ENCODE measurements at regions not wholly inside any gene's neighbourhood (a gene's known extent, or its start where the extent isn't known, plus 50 kb on each side); places are given as distances from the start of the nearest gene placed in this dataset.

DNA sequence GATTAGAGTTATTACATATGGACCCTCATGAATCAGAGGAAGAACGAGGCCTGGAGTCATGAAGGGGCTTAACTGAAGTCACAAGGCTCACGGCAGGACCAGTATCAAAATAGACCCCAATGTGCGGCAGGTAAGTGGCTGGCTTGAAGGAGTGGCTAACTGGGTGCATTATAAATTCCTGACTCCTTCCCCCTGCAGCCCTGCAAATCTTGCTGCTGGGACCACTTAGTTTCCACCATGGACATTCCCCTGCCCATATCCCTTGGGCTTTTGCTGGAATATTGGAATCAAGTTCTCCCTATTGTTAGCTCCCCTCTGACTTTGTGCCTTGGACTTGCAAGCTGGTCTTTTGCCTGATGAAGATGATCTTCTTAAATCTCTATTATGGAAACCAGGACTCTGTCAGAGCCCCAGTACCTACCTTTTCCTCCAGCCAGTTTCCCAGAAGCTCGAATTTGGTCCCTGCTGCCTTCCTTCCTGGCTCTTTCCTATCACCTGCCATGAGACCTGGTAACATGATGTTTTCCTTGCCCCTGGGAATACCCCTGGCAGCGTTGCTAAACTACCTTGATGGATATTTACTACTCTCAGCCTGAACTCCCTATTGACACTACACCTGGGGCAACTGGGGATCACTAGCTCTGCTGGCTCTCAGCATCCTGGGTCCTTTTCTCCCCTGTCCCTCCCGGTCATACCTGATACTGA, 156.0 kb upstream of the JUN start:
- 83 to 93% methylated on average over 6 of the region's 6 CpGs for WGBS, 2 donors
- Histone ChIP-seq H3K27ac (no peak overlapping the region), H3K4me3 (replicated peaks in 1 of 3) (no peak overlapping the region), H3K36me3 (no peaks in the 10 kb centered on the region), H3K27me3 (no peaks in the 10 kb centered on the region), H3K9me3 (no peaks in the 10 kb centered on the region), H3K4me1 (peaks cover 12 to 16% of the 10 kb centered on the region in 2 donors)
- no peak for DNase-seq
- intact Hi-C loops (cut with DNase I): no loop called here
- TF ChIP-seq POLR2A (IDR thresholded peaks at IDR 0.05): no peak
- TF ChIP-seq, protein P1, sequence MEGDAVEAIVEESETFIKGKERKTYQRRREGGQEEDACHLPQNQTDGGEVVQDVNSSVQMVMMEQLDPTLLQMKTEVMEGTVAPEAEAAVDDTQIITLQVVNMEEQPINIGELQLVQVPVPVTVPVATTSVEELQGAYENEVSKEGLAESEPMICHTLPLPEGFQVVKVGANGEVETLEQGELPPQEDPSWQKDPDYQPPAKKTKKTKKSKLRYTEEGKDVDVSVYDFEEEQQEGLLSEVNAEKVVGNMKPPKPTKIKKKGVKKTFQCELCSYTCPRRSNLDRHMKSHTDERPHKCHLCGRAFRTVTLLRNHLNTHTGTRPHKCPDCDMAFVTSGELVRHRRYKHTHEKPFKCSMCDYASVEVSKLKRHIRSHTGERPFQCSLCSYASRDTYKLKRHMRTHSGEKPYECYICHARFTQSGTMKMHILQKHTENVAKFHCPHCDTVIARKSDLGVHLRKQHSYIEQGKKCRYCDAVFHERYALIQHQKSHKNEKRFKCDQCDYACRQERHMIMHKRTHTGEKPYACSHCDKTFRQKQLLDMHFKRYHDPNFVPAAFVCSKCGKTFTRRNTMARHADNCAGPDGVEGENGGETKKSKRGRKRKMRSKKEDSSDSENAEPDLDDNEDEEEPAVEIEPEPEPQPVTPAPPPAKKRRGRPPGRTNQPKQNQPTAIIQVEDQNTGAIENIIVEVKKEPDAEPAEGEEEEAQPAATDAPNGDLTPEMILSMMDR (IDR thresholded peaks at IDR 0.05): no peak

DNA sequence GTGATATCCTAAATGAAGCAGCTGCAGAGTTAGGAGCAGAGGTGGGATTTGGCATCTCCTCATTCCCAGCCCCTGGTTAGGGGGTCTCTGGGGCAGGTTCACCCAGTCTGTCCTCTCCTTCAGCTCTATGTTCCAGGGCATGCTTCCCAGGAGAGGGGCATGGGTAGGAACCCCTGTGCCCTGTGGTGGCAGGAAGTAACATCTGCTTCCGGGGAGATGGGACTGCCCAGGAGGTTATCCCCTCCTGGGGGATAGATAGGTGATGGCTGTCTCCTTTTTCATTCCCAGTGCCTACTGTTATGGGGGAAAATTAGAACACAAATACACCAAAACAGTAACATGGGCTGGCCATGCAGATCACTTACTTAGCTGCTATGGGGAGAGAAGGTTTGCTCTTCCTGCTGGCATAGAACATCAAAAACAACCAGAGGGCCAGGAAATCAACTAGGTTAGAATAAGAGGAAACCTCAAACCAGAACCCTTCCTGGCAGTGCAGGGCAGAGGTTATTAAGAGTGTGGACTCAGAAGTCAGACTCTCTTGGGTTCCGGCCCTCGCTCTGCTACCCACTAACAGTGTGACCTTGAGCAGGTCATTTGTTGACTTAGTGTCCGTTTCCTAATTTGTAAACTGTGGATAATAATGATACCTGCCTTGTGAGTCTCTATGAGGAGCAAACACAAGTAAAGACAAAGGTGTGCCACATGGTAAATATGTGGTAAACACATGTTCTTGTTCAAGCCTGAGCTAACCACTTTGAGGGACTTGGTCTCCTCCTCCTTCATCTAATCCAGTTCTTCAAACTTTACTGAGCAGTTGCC, 157.8 kb upstream of the JUN start:
- H3K4me1 ChIP-seq: peaks cover 12 to 16% of the 10 kb centered on the region in 2 donors
- H3K36me3 ChIP-seq: no peaks in the 10 kb centered on the region
- 69 to 76% methylated on average over 4 of the region's 4 CpGs for whole genome bisulfite sequencing, 2 donors
- TF ChIP-seq POLR2A (IDR thresholded peaks at IDR 0.05): no peak
- TF ChIP-seq, protein P1 (IDR thresholded peaks at IDR 0.05): no peak
- intact Hi-C loops (cut with DNase I): no loop called here
- H3K4me3 ChIP-seq (replicated peaks in 1 of 3): no peak overlapping the region
- H3K9me3 ChIP-seq: no peaks in the 10 kb centered on the region
- no peak overlapping the region for H3K27ac ChIP-seq
- no peak for DNase-seq
- H3K27me3 ChIP-seq: no peaks in the 10 kb centered on the region

DNA sequence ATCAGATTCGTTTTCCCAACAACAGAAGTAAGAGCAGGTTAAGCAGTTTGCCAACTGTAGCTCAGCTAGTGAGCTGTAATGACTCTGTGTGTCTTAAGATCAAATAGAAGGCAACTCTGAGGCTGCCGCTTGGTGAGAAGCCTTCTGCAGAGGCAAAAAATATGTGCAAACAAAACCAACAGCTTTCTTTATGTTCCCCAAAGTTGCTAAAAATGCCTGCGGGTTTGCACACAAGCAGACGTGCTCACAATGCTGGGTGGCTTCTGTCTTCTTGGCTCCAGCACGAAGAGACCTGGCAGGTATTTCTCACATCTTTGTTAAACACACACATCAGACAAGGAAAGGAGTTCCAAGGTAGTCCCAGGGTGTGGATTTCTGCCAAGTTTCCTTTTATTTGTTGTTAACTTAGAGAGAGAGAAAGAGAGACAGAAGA, 158.9 kb upstream of the JUN start:
- peak overlapping the region; percentile 13 to 51 (median 34) for H3K27ac ChIP-seq
- intact Hi-C loops (cut with DNase I): no loop called here

DNA sequence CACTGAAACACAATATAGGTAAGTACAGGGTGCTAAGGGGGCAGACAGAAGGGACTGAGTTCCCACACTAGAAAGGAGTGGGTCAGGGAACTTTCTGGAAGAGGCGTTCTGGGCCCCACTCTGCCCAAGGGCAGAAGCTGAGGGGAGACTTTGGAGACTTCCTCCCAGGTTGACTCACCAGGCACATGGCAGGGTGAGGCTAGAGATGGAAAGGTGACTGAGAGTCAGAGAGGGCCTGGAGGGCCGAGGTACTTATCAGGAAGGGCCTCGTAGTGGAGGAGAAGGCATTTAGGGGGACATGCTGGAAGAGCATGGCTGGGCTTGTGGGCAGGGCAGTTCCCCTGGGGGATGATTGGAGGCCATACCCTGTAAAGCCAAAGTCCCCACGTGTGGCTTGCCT, 159.9 kb upstream of the JUN start:
- Histone ChIP-seq H3K27me3 (no peaks in the 10 kb centered on the region), H3K4me3 (replicated peaks in 1 of 3) (no peak overlapping the region), H3K4me1 (peaks cover 12 to 16% of the 10 kb centered on the region in 2 donors), H3K9me3 (no peaks in the 10 kb centered on the region), H3K27ac (no peak overlapping the region), H3K36me3 (no peaks in the 10 kb centered on the region)
- intact Hi-C loops (cut with DNase I): no loop called here
- DNase-seq: no peak
- 93 to 94% methylated on average over 4 of the region's 4 CpGs for WGBS, 2 donors
- TF ChIP-seq, protein P1 (IDR thresholded peaks at IDR 0.05): no peak

More for the DNA sequence above, 158.9 kb upstream of the JUN start:
- no peaks in the 10 kb centered on the region for H3K9me3 ChIP-seq
- H3K4me3 ChIP-seq (replicated peaks in 1 of 3): no peak overlapping the region
- 29 to 38% methylated on average over 5 of the region's 5 CpGs for WGBS, 2 donors
- H3K4me1 ChIP-seq: peaks cover 12 to 16% of the 10 kb centered on the region in 2 donors
- no peaks in the 10 kb centered on the region for H3K36me3 ChIP-seq
- no peaks in the 10 kb centered on the region for H3K27me3 ChIP-seq
- TF ChIP-seq POLR2A (IDR thresholded peaks at IDR 0.05): no peak
- TF ChIP-seq, protein P1 (IDR thresholded peaks at IDR 0.05): no peak
- peak; percentile 21 to 39 for DNase-seq

DNA sequence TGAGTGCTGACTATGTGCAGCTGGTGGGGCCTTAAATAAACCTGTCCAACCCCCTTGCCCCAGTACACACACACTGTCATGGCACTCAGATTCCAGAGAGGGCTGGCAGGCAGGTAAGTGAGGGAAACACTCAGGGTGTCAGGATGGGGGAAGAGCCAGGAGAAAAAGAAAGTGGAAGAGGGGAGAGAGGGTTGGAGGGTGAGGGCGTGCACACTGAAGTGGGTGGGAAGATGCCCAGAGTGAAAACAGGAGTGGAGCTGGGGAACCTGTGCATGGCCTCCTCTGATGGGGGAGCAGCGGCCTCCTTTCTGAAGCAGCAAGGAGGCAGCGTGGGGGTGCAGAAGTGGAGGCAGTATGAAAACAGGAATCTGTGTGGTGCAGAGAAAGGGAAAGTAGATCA, 160.6 kb upstream of the JUN start:
- no peaks in the 10 kb centered on the region for H3K27me3 ChIP-seq
- H3K9me3 ChIP-seq: no peaks in the 10 kb centered on the region
- no peak for DNase-seq
- no peaks in the 10 kb centered on the region for H3K36me3 ChIP-seq
- 98 to 99% methylated on average over 3 of the region's 3 CpGs for WGBS, 2 donors
- intact Hi-C loops (cut with DNase I): no loop called here
- no peak overlapping the region for H3K27ac ChIP-seq
- no peak overlapping the region for H3K4me3 ChIP-seq (replicated peaks in 1 of 3)
- TF ChIP-seq, protein P1 (IDR thresholded peaks at IDR 0.05): no peak
- no peak for TF ChIP-seq POLR2A (IDR thresholded peaks at IDR 0.05)
- H3K4me1 ChIP-seq: peaks cover 12 to 16% of the 10 kb centered on the region in 2 donors

Measured in thyroid gland (tissue), 4 donors.